ENCODE measurements at regions not wholly inside any gene's neighbourhood (a gene's known extent, or its start where the extent isn't known, plus 50 kb on each side); places are given as distances from the start of the nearest gene placed in this dataset.

- Histone ChIP-seq H3K9me3 (ENCODE audit: insufficient read depth, low read depth, low read length) (no peaks in the 10 kb centered on the region), H3K9me2 (replicated peaks; ENCODE audit: low read depth, low read length) (no peaks in the 10 kb centered on the region), H3K36me3 (ENCODE audit: insufficient read depth, low read length) (no peaks in the 10 kb centered on the region), H3K9ac (ENCODE audit: low read depth, low read length, poor library complexity, severe bottlenecking) (no peak overlapping the region), H3F3A (ENCODE audit: low read depth) (no peaks in the 10 kb centered on the region), H4K20me1 (ENCODE audit: insufficient read depth, low read length, poor library complexity, severe bottlenecking) (no peaks in the 10 kb centered on the region), H3K4me2 (ENCODE audit: low read depth, low read length, poor library complexity, severe bottlenecking) (no peak overlapping the region), H3K4me3 (ENCODE audit: low read length, poor library complexity, severe bottlenecking) (no peak overlapping the region), H3K4me1 (ENCODE audit: insufficient read depth, low read length, poor library complexity, severe bottlenecking) (no peaks in the 10 kb centered on the region), H2AFZ (ENCODE audit: low read length) (no peak overlapping the region), H3K79me2 (ENCODE audit: insufficient read depth, low read length) (no peaks in the 10 kb centered on the region), H3K27me3 (ENCODE audit: insufficient read depth, low read length, poor library complexity, severe bottlenecking) (no peaks in the 10 kb centered on the region)
- TF ChIP-seq, protein P1, sequence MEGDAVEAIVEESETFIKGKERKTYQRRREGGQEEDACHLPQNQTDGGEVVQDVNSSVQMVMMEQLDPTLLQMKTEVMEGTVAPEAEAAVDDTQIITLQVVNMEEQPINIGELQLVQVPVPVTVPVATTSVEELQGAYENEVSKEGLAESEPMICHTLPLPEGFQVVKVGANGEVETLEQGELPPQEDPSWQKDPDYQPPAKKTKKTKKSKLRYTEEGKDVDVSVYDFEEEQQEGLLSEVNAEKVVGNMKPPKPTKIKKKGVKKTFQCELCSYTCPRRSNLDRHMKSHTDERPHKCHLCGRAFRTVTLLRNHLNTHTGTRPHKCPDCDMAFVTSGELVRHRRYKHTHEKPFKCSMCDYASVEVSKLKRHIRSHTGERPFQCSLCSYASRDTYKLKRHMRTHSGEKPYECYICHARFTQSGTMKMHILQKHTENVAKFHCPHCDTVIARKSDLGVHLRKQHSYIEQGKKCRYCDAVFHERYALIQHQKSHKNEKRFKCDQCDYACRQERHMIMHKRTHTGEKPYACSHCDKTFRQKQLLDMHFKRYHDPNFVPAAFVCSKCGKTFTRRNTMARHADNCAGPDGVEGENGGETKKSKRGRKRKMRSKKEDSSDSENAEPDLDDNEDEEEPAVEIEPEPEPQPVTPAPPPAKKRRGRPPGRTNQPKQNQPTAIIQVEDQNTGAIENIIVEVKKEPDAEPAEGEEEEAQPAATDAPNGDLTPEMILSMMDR (conservative IDR thresholded peaks at IDR 0.05; ENCODE audit: low read length), result no peak
- no peak for TF ChIP-seq EZH2phosphoT487 (IDR thresholded peaks at IDR 0.05; ENCODE audit: borderline replicate concordance)
Measured at GRCh38 chr2:7910752-7911151, 771.1 kb upstream of the ID2 start.

DNA sequence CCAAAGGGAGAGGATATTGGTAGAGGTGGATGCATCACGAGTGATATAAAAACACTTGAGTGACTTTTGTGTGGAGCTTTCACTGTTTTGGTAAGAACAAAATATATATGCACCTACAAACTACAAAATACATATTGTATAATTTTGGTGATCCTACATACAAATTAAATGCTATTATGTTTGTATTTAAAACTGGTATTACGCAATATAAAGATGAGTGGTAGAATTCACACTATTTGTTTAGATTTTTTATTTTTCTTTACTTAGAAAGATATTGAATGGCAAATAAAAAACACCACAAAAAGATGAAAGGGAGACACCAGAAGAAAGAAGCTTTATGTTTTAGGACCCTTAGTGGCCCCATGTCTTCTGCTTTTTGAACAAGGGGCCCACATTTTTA, 770.7 kb upstream of the ID2 start:
- no peaks in the 10 kb centered on the region for H3K9me3 ChIP-seq (ENCODE audit: insufficient read depth, low read depth, low read length)
- no peaks in the 10 kb centered on the region for H4K20me1 ChIP-seq (ENCODE audit: insufficient read depth, low read length, poor library complexity, severe bottlenecking)
- H3K27me3 ChIP-seq (ENCODE audit: insufficient read depth, low read length, poor library complexity, severe bottlenecking), result no peaks in the 10 kb centered on the region
- H3F3A ChIP-seq (ENCODE audit: low read depth), result no peaks in the 10 kb centered on the region
- no peak for TF ChIP-seq EZH2phosphoT487 (IDR thresholded peaks at IDR 0.05; ENCODE audit: borderline replicate concordance)
- TF ChIP-seq, protein P1 (conservative IDR thresholded peaks at IDR 0.05; ENCODE audit: low read length), result no peak
- no peaks in the 10 kb centered on the region for H3K79me2 ChIP-seq (ENCODE audit: insufficient read depth, low read length)
- H3K9me2 ChIP-seq (replicated peaks; ENCODE audit: low read depth, low read length), result no peaks in the 10 kb centered on the region
- no peaks in the 10 kb centered on the region for H3K36me3 ChIP-seq (ENCODE audit: insufficient read depth, low read length)
- no peak overlapping the region for H3K4me2 ChIP-seq (ENCODE audit: low read depth, low read length, poor library complexity, severe bottlenecking)
- no peak overlapping the region for H2AFZ ChIP-seq (ENCODE audit: low read length)
- H3K9ac ChIP-seq (ENCODE audit: low read depth, low read length, poor library complexity, severe bottlenecking), result no peak overlapping the region
- no peaks in the 10 kb centered on the region for H3K4me1 ChIP-seq (ENCODE audit: insufficient read depth, low read length, poor library complexity, severe bottlenecking)
- H3K4me3 ChIP-seq (ENCODE audit: low read length, poor library complexity, severe bottlenecking), result no peak overlapping the region

DNA sequence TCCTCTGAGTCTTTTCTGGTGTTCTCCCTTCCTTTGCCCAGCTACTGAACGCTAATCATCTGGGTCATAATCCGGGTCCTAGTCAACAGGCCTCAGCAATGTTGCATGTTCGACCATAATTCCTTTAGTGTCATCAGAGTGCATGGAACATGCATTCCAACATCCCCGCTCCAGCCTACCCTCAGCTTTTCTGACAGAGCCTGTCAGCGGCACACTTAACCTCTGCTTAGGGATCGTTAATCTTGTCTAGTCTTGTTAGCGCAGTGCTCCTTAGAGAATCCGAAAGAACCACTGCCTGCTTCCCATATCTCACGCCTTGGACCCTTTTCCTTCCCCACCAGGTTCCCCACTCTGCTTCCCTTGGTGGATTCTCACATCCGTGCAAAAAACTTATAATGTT, 767.9 kb upstream of the ID2 start:
- Histone ChIP-seq H3F3A (ENCODE audit: low read depth) (0 out of 2 replicates have a peak, but pooled peaks cover 5% of the 10 kb centered on the region), H3K4me3 (ENCODE audit: low read length, poor library complexity, severe bottlenecking) (no peak overlapping the region), H2AFZ (ENCODE audit: low read length) (no peak overlapping the region), H3K4me2 (ENCODE audit: low read depth, low read length, poor library complexity, severe bottlenecking) (no peak overlapping the region), H3K27me3 (ENCODE audit: insufficient read depth, low read length, poor library complexity, severe bottlenecking) (no peaks in the 10 kb centered on the region), H4K20me1 (ENCODE audit: insufficient read depth, low read length, poor library complexity, severe bottlenecking) (no peaks in the 10 kb centered on the region), H3K9me3 (ENCODE audit: insufficient read depth, low read depth, low read length) (no peaks in the 10 kb centered on the region), H3K9me2 (replicated peaks; ENCODE audit: low read depth, low read length) (no peaks in the 10 kb centered on the region), H3K4me1 (ENCODE audit: insufficient read depth, low read length, poor library complexity, severe bottlenecking) (peaks cover 23% of the 10 kb centered on the region), H3K79me2 (ENCODE audit: insufficient read depth, low read length) (no peaks in the 10 kb centered on the region), H3K36me3 (ENCODE audit: insufficient read depth, low read length) (no peaks in the 10 kb centered on the region), H3K9ac (ENCODE audit: low read depth, low read length, poor library complexity, severe bottlenecking) (no peak overlapping the region)
- TF ChIP-seq EZH2phosphoT487 (IDR thresholded peaks at IDR 0.05; ENCODE audit: borderline replicate concordance), result no peak
- TF ChIP-seq, protein P1 (conservative IDR thresholded peaks at IDR 0.05; ENCODE audit: low read length), result no peak

Data from Loucy (cell line).